Keratinocyte (primary cell): ENCODE measurements at regions not wholly inside any gene's neighbourhood (a gene's known extent, or its start where the extent isn't known, plus 50 kb on each side); places are given as distances from the start of the nearest gene placed in this dataset.

Experiments used
- DNase-seq: peaks from one replicate; pipeline ENCODE4 v3.0.0-alpha.2; 2011; ENCODE audit warnings: low read depth, missing footprints, low spot score
- FAIRE-seq: peaks from 2 replicates; lab custom pipeline; 2011; peaks lifted over from hg19 to GRCh38; lab: Jason Lieb, UNC
- H2AFZ ChIP-seq: 2 replicates; pipeline ENCODE4 v1.6.0; 2012; ENCODE audit warnings: low read length, control low read depth, inconsistent platforms; ENCODE audit not compliant: control insufficient read depth
- H3K27ac ChIP-seq: 2 replicates; pipeline ENCODE4 v1.5.1; 2011; ENCODE audit warnings: low read length; ENCODE audit not compliant: control insufficient read depth, insufficient read depth
- H3K27me3 ChIP-seq: 3 replicates; pipeline ENCODE4 v1.6.0; 2011; ENCODE audit warnings: low read length; ENCODE audit not compliant: control insufficient read depth, insufficient read depth; ENCODE audit errors: extremely low read depth
- H3K36me3 ChIP-seq, 2 experiments: 2 replicates in 1 of 2; 3 replicates in 1 of 2; pipeline ENCODE4 v1.5.1; 2011; ENCODE audit warnings: low read length in 2 of 2, mild to moderate bottlenecking in 1 of 2; ENCODE audit not compliant: control insufficient read depth in 2 of 2, insufficient read depth in 2 of 2; ENCODE audit errors: extremely low read depth in 1 of 2
- H3K4me1 ChIP-seq: 3 replicates; pipeline ENCODE4 v1.5.1; 2011; ENCODE audit warnings: low read length; ENCODE audit not compliant: control insufficient read depth, insufficient read depth; ENCODE audit errors: extremely low read depth
- H3K4me2 ChIP-seq: 3 replicates; pipeline ENCODE4 v1.6.0; 2011; ENCODE audit warnings: low read depth, low read length; ENCODE audit not compliant: control insufficient read depth, insufficient read depth; ENCODE audit errors: extremely low read depth
- H3K4me3 ChIP-seq, 3 experiments: fragments of 200-600 bp in 1 of 3; sonication (generic) in 1 of 3; 2 replicates in 2 of 3; 3 replicates in 1 of 3; pipeline ENCODE4 v1.5.1; 2011 to 2016; ENCODE audit warnings: low read length in 3 of 3, mild to moderate bottlenecking in 3 of 3, control low read depth in 2 of 3, inconsistent platforms in 1 of 3, low read depth in 1 of 3, mixed read lengths in 1 of 3, mixed run types in 1 of 3, moderate library complexity in 1 of 3; ENCODE audit not compliant: control insufficient read depth in 2 of 3, insufficient read depth in 2 of 3; ENCODE audit errors: extremely low read depth in 1 of 3
- H3K79me2 ChIP-seq: 2 replicates; pipeline ENCODE4 v1.6.0; 2012; ENCODE audit warnings: low read length; ENCODE audit not compliant: control insufficient read depth, insufficient read depth
- H3K9ac ChIP-seq: 3 replicates; pipeline ENCODE4 v1.6.0; 2011; ENCODE audit warnings: low read length; ENCODE audit not compliant: control insufficient read depth, insufficient read depth; ENCODE audit errors: extremely low read depth
- H3K9me1 ChIP-seq: 3 replicates; pipeline ENCODE4 v1.6.0; 2011; ENCODE audit warnings: low read length; ENCODE audit not compliant: control insufficient read depth, insufficient read depth; ENCODE audit errors: extremely low read depth
- H3K9me3 ChIP-seq: 2 replicates; pipeline ENCODE4 v1.5.1; 2012; ENCODE audit warnings: low read depth, low read length; ENCODE audit not compliant: control insufficient read depth
- H4K20me1 ChIP-seq: 3 replicates; pipeline ENCODE4 v1.6.0; 2011; ENCODE audit warnings: low read length; ENCODE audit not compliant: control insufficient read depth, insufficient read depth; ENCODE audit errors: extremely low read depth
- EZH2 ChIP-seq: IDR thresholded peaks from one replicate; pipeline ENCODE4 v1.6.1; 2012; ENCODE audit warnings: inconsistent platforms, mild to moderate bottlenecking, low read length, moderate library complexity
- dilution Hi-C: fragments of 300-500 bp; cut with MboI; formaldehyde crosslinking; loops from one replicate; pipeline ENCODE4 v1.7.0; 2020; ENCODE audit warnings: low sequenced_read_pairs; ENCODE audit not compliant: extremely low pct_ligation_motif_present
- TF ChIP-seq, protein P1 (sequence below), 3 experiments: IDR thresholded peaks in 1 of 3; conservative IDR thresholded peaks in 1 of 3; optimal IDR thresholded peaks in 1 of 3; 2 replicates in 2 of 3; 3 replicates in 1 of 3; pipeline versions ENCODE3 to v1.5.1; 2011; ENCODE audit warnings: low read length in 3 of 3, mild to moderate bottlenecking in 3 of 3, moderate library complexity in 2 of 3, control low read depth in 1 of 3, inconsistent platforms in 1 of 3; ENCODE audit not compliant: insufficient read depth in 2 of 3; ENCODE audit errors: extremely low read depth in 1 of 3

DNA sequence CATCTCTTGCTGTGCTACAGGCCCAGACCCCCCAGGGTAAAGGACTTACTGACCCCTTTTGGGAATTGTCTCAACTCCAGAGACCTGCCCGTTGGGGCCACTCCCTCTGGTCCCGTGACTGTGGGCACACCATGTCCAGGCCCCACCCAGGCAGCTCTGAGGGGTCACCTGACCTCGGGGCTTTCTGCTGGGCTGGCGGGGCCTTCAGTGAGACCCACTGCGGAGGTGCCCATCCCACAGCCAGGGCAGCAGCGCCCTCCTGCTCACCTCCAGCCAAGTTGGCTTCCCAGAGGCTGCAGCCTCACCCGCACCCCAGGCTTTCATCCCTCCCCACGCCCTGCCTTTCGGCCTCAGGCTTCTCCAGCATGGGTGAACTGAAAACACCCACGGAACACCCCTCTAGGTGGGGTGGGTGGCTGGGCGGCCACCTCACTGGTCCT is 147.2 kb downstream of the DNAJB6 start:
- dilution Hi-C loops = no loop called here
- Histone ChIP-seq H3K4me1 (no peaks in the 10 kb centered on the region), H3K9ac (no peak overlapping the region), H3K27ac (no peak overlapping the region), H3K4me2 (no peak overlapping the region), H2AFZ (no peak overlapping the region), H3K9me1 (no peaks in the 10 kb centered on the region), H4K20me1 (no peaks in the 10 kb centered on the region), H3K27me3 (no peaks in the 10 kb centered on the region), H3K36me3 (no peaks in the 10 kb centered on the region), H3K79me2 (no peaks in the 10 kb centered on the region), H3K4me3 (no peak overlapping the region), H3K9me3 (peaks cover 15% of the 10 kb centered on the region)
- DNase-seq = no peak
- TF ChIP-seq EZH2 = no peak
- no peak for FAIRE-seq

DNA sequence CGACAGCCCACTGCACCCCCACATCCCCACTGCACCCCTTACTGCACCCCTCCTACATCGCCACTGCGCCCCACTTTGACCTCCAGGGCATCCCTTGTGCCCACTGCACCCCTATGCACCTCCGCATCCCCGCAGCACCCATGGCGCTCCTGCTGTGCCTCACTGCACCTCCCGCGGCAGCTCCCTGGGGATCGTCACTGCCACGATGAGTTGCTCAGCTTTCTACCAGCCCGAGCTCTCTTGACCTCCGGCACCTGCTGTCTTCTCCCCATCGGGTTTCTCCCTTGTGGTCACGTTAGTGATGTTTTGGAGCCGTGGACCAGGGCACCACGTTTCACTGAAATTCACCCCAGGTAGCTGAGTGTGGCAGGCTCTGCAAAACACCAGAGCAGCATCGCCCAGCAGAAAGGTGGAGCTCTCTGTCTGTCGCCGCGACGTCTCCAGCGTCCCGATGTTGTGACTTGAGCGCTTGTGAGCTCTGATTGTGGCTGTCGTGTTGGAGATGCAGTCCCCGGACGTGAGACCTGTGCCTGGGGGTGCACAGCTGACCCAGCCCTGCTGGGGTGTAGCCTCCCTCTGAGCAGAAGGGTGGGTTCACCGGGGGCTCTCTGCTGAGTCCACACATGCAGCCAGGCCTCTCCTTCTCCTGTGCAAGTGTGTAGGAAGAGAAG is 147.7 kb downstream of the DNAJB6 start:
- DNase-seq = no peak
- H3K27ac ChIP-seq = no peak overlapping the region
- no peaks in the 10 kb centered on the region for H3K79me2 ChIP-seq
- dilution Hi-C loops = no loop called here
- FAIRE-seq = no peak
- H3K27me3 ChIP-seq = no peaks in the 10 kb centered on the region
- H2AFZ ChIP-seq = no peak overlapping the region
- H3K9me3 ChIP-seq = peaks cover 15% of the 10 kb centered on the region
- no peak overlapping the region for H3K4me2 ChIP-seq
- H3K4me3 ChIP-seq = no peak overlapping the region
- H4K20me1 ChIP-seq = no peaks in the 10 kb centered on the region
- H3K36me3 ChIP-seq = no peaks in the 10 kb centered on the region
- no peak for TF ChIP-seq EZH2
- TF ChIP-seq, protein P1, sequence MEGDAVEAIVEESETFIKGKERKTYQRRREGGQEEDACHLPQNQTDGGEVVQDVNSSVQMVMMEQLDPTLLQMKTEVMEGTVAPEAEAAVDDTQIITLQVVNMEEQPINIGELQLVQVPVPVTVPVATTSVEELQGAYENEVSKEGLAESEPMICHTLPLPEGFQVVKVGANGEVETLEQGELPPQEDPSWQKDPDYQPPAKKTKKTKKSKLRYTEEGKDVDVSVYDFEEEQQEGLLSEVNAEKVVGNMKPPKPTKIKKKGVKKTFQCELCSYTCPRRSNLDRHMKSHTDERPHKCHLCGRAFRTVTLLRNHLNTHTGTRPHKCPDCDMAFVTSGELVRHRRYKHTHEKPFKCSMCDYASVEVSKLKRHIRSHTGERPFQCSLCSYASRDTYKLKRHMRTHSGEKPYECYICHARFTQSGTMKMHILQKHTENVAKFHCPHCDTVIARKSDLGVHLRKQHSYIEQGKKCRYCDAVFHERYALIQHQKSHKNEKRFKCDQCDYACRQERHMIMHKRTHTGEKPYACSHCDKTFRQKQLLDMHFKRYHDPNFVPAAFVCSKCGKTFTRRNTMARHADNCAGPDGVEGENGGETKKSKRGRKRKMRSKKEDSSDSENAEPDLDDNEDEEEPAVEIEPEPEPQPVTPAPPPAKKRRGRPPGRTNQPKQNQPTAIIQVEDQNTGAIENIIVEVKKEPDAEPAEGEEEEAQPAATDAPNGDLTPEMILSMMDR (optimal IDR thresholded peaks at IDR 0.05 in 1 of 3, IDR thresholded peaks at IDR 0.05 in 1 of 3, conservative IDR thresholded peaks at IDR 0.05 in 1 of 3; ENCODE audit: extremely low read depth in 1 of 3, insufficient read depth in 2 of 3, low read length in 3 of 3) = no peak
- H3K9me1 ChIP-seq = no peaks in the 10 kb centered on the region
- H3K4me1 ChIP-seq = no peaks in the 10 kb centered on the region
- H3K9ac ChIP-seq = no peak overlapping the region

DNA sequence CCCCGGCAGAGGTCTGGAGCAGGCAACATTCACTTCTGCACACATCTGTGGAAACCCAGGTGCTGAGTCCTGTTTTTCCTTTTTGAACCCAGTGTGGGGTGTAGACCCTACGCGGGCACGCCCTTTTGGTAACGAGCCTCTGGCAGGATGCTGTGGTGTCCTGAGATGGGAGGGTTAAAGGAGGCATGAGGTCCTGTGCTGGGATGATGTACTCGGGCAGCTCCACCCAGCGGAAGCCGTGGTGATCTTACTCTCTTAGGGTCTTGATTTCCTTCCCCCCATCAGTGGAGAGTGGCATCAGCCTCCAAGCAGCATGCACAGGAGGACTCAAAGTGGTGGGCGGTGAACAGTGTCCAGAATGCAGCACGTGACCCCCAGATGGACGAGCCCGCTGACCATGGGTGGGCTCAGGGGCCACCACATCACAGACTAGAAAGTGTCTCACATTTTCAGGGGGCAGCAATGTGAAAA is 148.6 kb downstream of the DNAJB6 start:
- H3K27ac ChIP-seq = no peak overlapping the region
- H3K4me2 ChIP-seq = no peak overlapping the region
- H2AFZ ChIP-seq = no peak overlapping the region
- H3K4me3 ChIP-seq = no peak overlapping the region
- H3K27me3 ChIP-seq = no peaks in the 10 kb centered on the region
- no peaks in the 10 kb centered on the region for H4K20me1 ChIP-seq
- H3K36me3 ChIP-seq = no peaks in the 10 kb centered on the region
- DNase-seq (no peak), FAIRE-seq (no peak)
- H3K9me3 ChIP-seq = peaks cover 15% of the 10 kb centered on the region
- H3K79me2 ChIP-seq = no peaks in the 10 kb centered on the region
- dilution Hi-C loops = no loop called here
- no peaks in the 10 kb centered on the region for H3K9me1 ChIP-seq
- H3K4me1 ChIP-seq = no peaks in the 10 kb centered on the region
- TF ChIP-seq, protein P1 (optimal IDR thresholded peaks at IDR 0.05 in 1 of 3, IDR thresholded peaks at IDR 0.05 in 1 of 3, conservative IDR thresholded peaks at IDR 0.05 in 1 of 3; ENCODE audit: extremely low read depth in 1 of 3, insufficient read depth in 2 of 3, low read length in 3 of 3) = no peak
- TF ChIP-seq EZH2 = no peak
- H3K9ac ChIP-seq = no peak overlapping the region
